DND-41 (cell line): ENCODE measurements at regions not wholly inside any gene's neighbourhood (a gene's known extent, or its start where the extent isn't known, plus 50 kb on each side); places are given as distances from the start of the nearest gene placed in this dataset.

Source experiments
- ATAC-seq: fragments of 200-7000 bp; cut with Tn5 transposase; 3 replicates; pipeline ENCODE4 v1.9.1; 2021; ENCODE audit warnings: low read depth; ENCODE audit not compliant: insufficient read depth
- DNase-seq: peaks from one replicate; pipeline ENCODE4 v3.0.0-alpha.2; 2020
- H2AFZ ChIP-seq: 2 replicates; pipeline ENCODE4 v1.6.0; 2012; ENCODE audit warnings: low read depth, low read length
- H3K27ac ChIP-seq: 2 replicates; pipeline ENCODE4 v1.5.1; 2012; ENCODE audit warnings: low read length, inconsistent platforms
- H3K27me3 ChIP-seq: fragments of 200-600 bp; sonication (generic); 2 replicates; pipeline ENCODE4 v1.6.0; 2012; ENCODE audit warnings: low read length, mild to moderate bottlenecking, inconsistent platforms; ENCODE audit not compliant: insufficient read depth, poor library complexity
- H3K36me3 ChIP-seq: 2 replicates; pipeline ENCODE4 v1.5.1; 2012; ENCODE audit warnings: low read length, inconsistent platforms; ENCODE audit not compliant: insufficient read depth
- H3K4me1 ChIP-seq: 2 replicates; pipeline ENCODE4 v1.5.1; 2012; ENCODE audit warnings: mild to moderate bottlenecking, low read length; ENCODE audit not compliant: insufficient read depth
- H3K4me2 ChIP-seq: 2 replicates; pipeline ENCODE4 v1.6.0; 2012; ENCODE audit warnings: mild to moderate bottlenecking, moderate library complexity, low read length, inconsistent platforms; ENCODE audit not compliant: insufficient read depth
- H3K4me3 ChIP-seq, 2 experiments: fragments of 200-600 bp in 1 of 2; shearing (Covaris generic) in 1 of 2; 2 replicates each; pipeline ENCODE4 v1.5.1; 2012 to 2016; ENCODE audit warnings: inconsistent platforms in 2 of 2, low read length in 2 of 2, mild to moderate bottlenecking in 2 of 2, low read depth in 1 of 2, moderate library complexity in 1 of 2
- H3K79me2 ChIP-seq: 2 replicates; pipeline ENCODE4 v1.6.0; 2012; ENCODE audit warnings: low read length, inconsistent platforms; ENCODE audit not compliant: insufficient read depth
- H3K9ac ChIP-seq: 2 replicates; pipeline ENCODE4 v1.6.0; 2012; ENCODE audit warnings: low read depth, mild to moderate bottlenecking, inconsistent platforms, low read length, moderate library complexity
- H3K9me3 ChIP-seq: 2 replicates; pipeline ENCODE4 v1.5.1; 2012; ENCODE audit warnings: low read length, moderate library complexity, mild to moderate bottlenecking, inconsistent platforms; ENCODE audit not compliant: insufficient read depth, severe bottlenecking
- H4K20me1 ChIP-seq: 2 replicates; pipeline ENCODE4 v1.6.0; 2012; ENCODE audit warnings: low read length; ENCODE audit not compliant: insufficient read depth
- CTCF ChIP-seq: IDR thresholded peaks from 2 replicates; pipeline ENCODE4 v1.5.1; 2012; ENCODE audit warnings: borderline replicate concordance, low read length, moderate library complexity, mild to moderate bottlenecking; ENCODE audit not compliant: poor library complexity, severe bottlenecking; ENCODE audit errors: extremely low read depth
- EZH2 ChIP-seq: IDR thresholded peaks from 3 replicates; pipeline ENCODE4 v1.6.1; 2012; ENCODE audit warnings: borderline replicate concordance, low read depth, mild to moderate bottlenecking, moderate library complexity, low read length, inconsistent platforms; ENCODE audit not compliant: severe bottlenecking

- Histone ChIP-seq H3K79me2 (no peaks in the 10 kb centered on the region), H4K20me1 (no peaks in the 10 kb centered on the region), H3K36me3 (no peaks in the 10 kb centered on the region), H3K9me3 (no peaks in the 10 kb centered on the region), H3K27me3 (peaks cover 17% of the 10 kb centered on the region), H3K27ac (no peak overlapping the region), H3K4me1 (no peaks in the 10 kb centered on the region), H3K9ac (no peak overlapping the region), H3K4me3 (no peak overlapping the region), H3K4me2 (no peak overlapping the region), H2AFZ (no peak overlapping the region)
- TF ChIP-seq EZH2 (no peak), CTCF (no peak)
- ATAC-seq = no peak
- DNase-seq = no peak
Observed at GRCh38 chr1:30635391-30635975, 87.9 kb downstream of the MATN1 start.

- Histone ChIP-seq H3K36me3 (no peaks in the 10 kb centered on the region), H3K27me3 (peaks cover 18% of the 10 kb centered on the region), H3K9ac (no peak overlapping the region), H3K4me2 (no peak overlapping the region), H3K4me3 (no peak overlapping the region), H2AFZ (no peak overlapping the region), H3K4me1 (no peaks in the 10 kb centered on the region), H3K9me3 (no peaks in the 10 kb centered on the region), H3K79me2 (no peaks in the 10 kb centered on the region), H3K27ac (no peak overlapping the region), H4K20me1 (no peaks in the 10 kb centered on the region)
- no peak for TF ChIP-seq EZH2
- TF ChIP-seq CTCF = no peak
- DNase-seq (no peak), ATAC-seq (no peak)
Observed at GRCh38 chr1:30634507-30634906, 88.9 kb downstream of the MATN1 start.

GRCh38 chr1:30633294-30633693 is 90.1 kb downstream of the MATN1 start:
- H3K4me3 ChIP-seq = no peak overlapping the region
- no peak overlapping the region for H3K9ac ChIP-seq
- ATAC-seq = no peak
- H3K4me1 ChIP-seq = no peaks in the 10 kb centered on the region
- no peak overlapping the region for H3K27ac ChIP-seq
- no peaks in the 10 kb centered on the region for H3K9me3 ChIP-seq
- peaks cover 17% of the 10 kb centered on the region for H3K27me3 ChIP-seq
- H3K36me3 ChIP-seq = no peaks in the 10 kb centered on the region
- H3K4me2 ChIP-seq = no peak overlapping the region
- H4K20me1 ChIP-seq = no peaks in the 10 kb centered on the region
- H3K79me2 ChIP-seq = no peaks in the 10 kb centered on the region
- DNase-seq = no peak
- TF ChIP-seq EZH2 (no peak), CTCF (no peak)
- H2AFZ ChIP-seq = no peak overlapping the region

- H3K79me2 ChIP-seq = no peaks in the 10 kb centered on the region
- ATAC-seq (no peak), DNase-seq (no peak)
- H3K4me3 ChIP-seq = no peak overlapping the region
- no peak overlapping the region for H2AFZ ChIP-seq
- TF ChIP-seq CTCF (no peak), EZH2 (no peak)
- H3K27me3 ChIP-seq = peaks cover 9% of the 10 kb centered on the region
- H3K4me2 ChIP-seq = no peak overlapping the region
- H3K27ac ChIP-seq = no peak overlapping the region
- H3K4me1 ChIP-seq = no peaks in the 10 kb centered on the region
- no peaks in the 10 kb centered on the region for H3K9me3 ChIP-seq
- no peak overlapping the region for H3K9ac ChIP-seq
- no peaks in the 10 kb centered on the region for H3K36me3 ChIP-seq
- H4K20me1 ChIP-seq = no peaks in the 10 kb centered on the region
Observed at GRCh38 chr1:30632481-30632880, 90.9 kb downstream of the MATN1 start.
